ENCODE measurements at regions not wholly inside any gene's neighbourhood (a gene's known extent, or its start where the extent isn't known, plus 50 kb on each side); places are given as distances from the start of the nearest gene placed in this dataset.

GRCh38 chr17:36661047-36661666 is 59.8 kb downstream of the MRM1 start:
- CTCF ChIA-PET, result no interaction called here
- intact Hi-C loops (cut with micrococcal nuclease), result no loop called here
- peaks cover 30% of the 10 kb centered on the region for H3K27me3 Mint-ChIP-seq
- no peak for ATAC-seq (ENCODE audit: low read depth)
- POLR2A ChIA-PET, result no interaction called here
- no peaks in the 10 kb centered on the region for H3K36me3 Mint-ChIP-seq (ENCODE audit: low read depth)
- no peak for DNase-seq
- no peak for TF ChIP-seq CTCF (IDR thresholded peaks at IDR 0.05)
- H3K27ac Mint-ChIP-seq, result no peak overlapping the region
- peaks cover 9% of the 10 kb centered on the region for H3K4me1 Mint-ChIP-seq
- H3K9me3 Mint-ChIP-seq, result no peaks in the 10 kb centered on the region
- no peak overlapping the region for H3K4me3 Mint-ChIP-seq

- intact Hi-C loops (cut with micrococcal nuclease), result no loop called here
- CTCF ChIA-PET, result no interaction called here
- no peak for ATAC-seq (ENCODE audit: low read depth)
These were observed 60.3 kb downstream of the MRM1 start for GRCh38 chr17:36661688-36662087.

GRCh38 chr17:36665417-36665816 is 64.0 kb downstream of the MRM1 start:
- POLR2A ChIA-PET, result no interaction called here
- TF ChIP-seq CTCF (IDR thresholded peaks at IDR 0.05), result no peak
- H3K27me3 Mint-ChIP-seq, result peaks cover 22% of the 10 kb centered on the region
- ATAC-seq (ENCODE audit: low read depth) (no peak), DNase-seq (no peak)
- no peaks in the 10 kb centered on the region for H3K4me1 Mint-ChIP-seq
- CTCF ChIA-PET, result no interaction called here
- H3K4me3 Mint-ChIP-seq, result no peak overlapping the region
- no peak overlapping the region for H3K27ac Mint-ChIP-seq
- intact Hi-C loops (cut with micrococcal nuclease), result no loop called here
- no peaks in the 10 kb centered on the region for H3K9me3 Mint-ChIP-seq
- no peaks in the 10 kb centered on the region for H3K36me3 Mint-ChIP-seq (ENCODE audit: low read depth)

More at GRCh38 chr17:36661688-36662087, 60.3 kb downstream of the MRM1 start:
- POLR2A ChIA-PET, result no interaction called here
- H3K36me3 Mint-ChIP-seq (ENCODE audit: low read depth), result no peaks in the 10 kb centered on the region
- H3K4me1 Mint-ChIP-seq, result peaks cover 9% of the 10 kb centered on the region
- no peak overlapping the region for H3K27ac Mint-ChIP-seq
- H3K27me3 Mint-ChIP-seq, result peaks cover 29% of the 10 kb centered on the region
- DNase-seq, result no peak
- H3K4me3 Mint-ChIP-seq, result no peak overlapping the region
- TF ChIP-seq CTCF (IDR thresholded peaks at IDR 0.05), result no peak
- no peaks in the 10 kb centered on the region for H3K9me3 Mint-ChIP-seq

- Mint-ChIP-seq H3K4me1 (no peaks in the 10 kb centered on the region), H3K27ac (no peak overlapping the region), H3K9me3 (no peaks in the 10 kb centered on the region), H3K36me3 (ENCODE audit: low read depth) (no peaks in the 10 kb centered on the region), H3K4me3 (no peak overlapping the region), H3K27me3 (peaks cover 16% of the 10 kb centered on the region)
- POLR2A ChIA-PET, result no interaction called here
- intact Hi-C loops (cut with micrococcal nuclease), result no loop called here
- TF ChIP-seq CTCF (IDR thresholded peaks at IDR 0.05), result no peak
- DNase-seq, result no peak
- no peak for ATAC-seq (ENCODE audit: low read depth)
- CTCF ChIA-PET, result no interaction called here
These were observed 66.5 kb downstream of the MRM1 start for GRCh38 chr17:36667922-36668321.

- intact Hi-C loops (cut with micrococcal nuclease), result no loop called here
- H3K27ac Mint-ChIP-seq, result no peak overlapping the region
- ATAC-seq (ENCODE audit: low read depth), result no peak
These were observed 67.4 kb downstream of the MRM1 start for GRCh38 chr17:36668824-36669223.

More at GRCh38 chr17:36668824-36669223, 67.4 kb downstream of the MRM1 start:
- H3K4me1 Mint-ChIP-seq, result no peaks in the 10 kb centered on the region
- H3K4me3 Mint-ChIP-seq, result no peak overlapping the region
- ChIA-PET POLR2A (no interaction called here), CTCF (no interaction called here)
- TF ChIP-seq CTCF (IDR thresholded peaks at IDR 0.05), result no peak
- no peaks in the 10 kb centered on the region for H3K36me3 Mint-ChIP-seq (ENCODE audit: low read depth)
- no peak for DNase-seq
- no peaks in the 10 kb centered on the region for H3K9me3 Mint-ChIP-seq
- H3K27me3 Mint-ChIP-seq, result peaks cover 13% of the 10 kb centered on the region

All from activated B cell treated with CpG ODN at 0.5 μM for 24 hours (primary cell).